Breast epithelium (tissue), 4 donors: ENCODE measurements at regions not wholly inside any gene's neighbourhood (a gene's known extent, or its start where the extent isn't known, plus 50 kb on each side); places are given as distances from the start of the nearest gene placed in this dataset.

Experiments
- DNase-seq, 2 donors: peaks; one replicate each; pipeline ENCODE4 v3.0.0-alpha.2; 2019; ENCODE audit warnings: low spot score in 2 of 2
- H3K27ac ChIP-seq, 2 donors: fragments of 200-600 bp; sonication (generic) in 1 of 2; one replicate each; pipeline ENCODE4 v1.5.1; 2016 to 2019; ENCODE audit warnings: mild to moderate bottlenecking in 1 of 2
- H3K27me3 ChIP-seq, 2 donors: fragments of 200-600 bp; sonication (generic) in 1 of 2; one replicate each; pipeline versions ENCODE4 v1.5.1 to v1.6.0; 2017 to 2019; ENCODE audit warnings: control low read depth in 1 of 2, mild to moderate bottlenecking in 1 of 2
- H3K36me3 ChIP-seq: fragments of 200-600 bp; one replicate; pipeline ENCODE4 v1.5.1; 2019
- H3K4me1 ChIP-seq, 2 donors: fragments of 200-600 bp; sonication (generic); one replicate each; pipeline ENCODE4 v1.5.1; 2016 to 2019; ENCODE audit warnings: control low read depth in 1 of 2
- H3K4me3 ChIP-seq, 3 donors: fragments of 200-600 bp; sonication (generic); 1 replicate in 2 of 3; 2 replicates in 1 of 3; pipeline ENCODE4 v1.5.1; 2016 to 2019; ENCODE audit warnings: mild to moderate bottlenecking in 3 of 3, moderate library complexity in 2 of 3
- H3K9me3 ChIP-seq, 2 donors: fragments of 200-600 bp; sonication (generic) in 1 of 2; one replicate each; pipeline ENCODE4 v1.5.1; 2016 to 2019; ENCODE audit warnings: control low read depth in 1 of 2
- CTCF ChIP-seq, 3 donors: fragments of 450-650 bp; IDR thresholded peaks; one replicate each; pipeline ENCODE4 v1.5.1; 2016 to 2017; ENCODE audit warnings: antibody characterized with exemption in 3 of 3, mild to moderate bottlenecking in 3 of 3, moderate library complexity in 3 of 3
- POLR2A ChIP-seq: fragments of 450-650 bp; IDR thresholded peaks from one replicate; pipeline ENCODE4 v1.6.1; 2016; ENCODE audit warnings: antibody characterized with exemption, mild to moderate bottlenecking, moderate library complexity
- POLR2AphosphoS5 ChIP-seq, 3 donors: sonication (generic); formaldehyde crosslinking; IDR thresholded peaks; one replicate each; pipeline ENCODE4 v1.6.1; 2017; ENCODE audit warnings: antibody characterized with exemption in 3 of 3
- intact Hi-C: fragments of 100-400 bp; cut with DNase I; formaldehyde crosslinking; loops from one replicate; pipeline ENCODE4 v1.15.1; 2023; ENCODE audit warnings: low total_unique reads

GRCh38 chr6:67633058-67633457, 1002.0 kb upstream of the ADGRB3 start:
- H3K4me3 ChIP-seq = no peak overlapping the region
- TF ChIP-seq POLR2AphosphoS5 (IDR thresholded peaks at IDR 0.05) = no peak
- TF ChIP-seq POLR2A = no peak
- TF ChIP-seq CTCF (IDR thresholded peaks at IDR 0.05) = no peak

GRCh38 chr6:67630146-67630545, 1004.9 kb upstream of the ADGRB3 start:
- no peak overlapping the region for H3K4me3 ChIP-seq
- peaks cover 7% of the 10 kb centered on the region in 2 donors for H3K9me3 ChIP-seq
- H3K27ac ChIP-seq = no peak overlapping the region

More at GRCh38 chr6:67633058-67633457, 1002.0 kb upstream of the ADGRB3 start:
- Histone ChIP-seq H3K9me3 (peaks cover 7% of the 10 kb centered on the region in 2 donors), H3K36me3 (no peaks in the 10 kb centered on the region), H3K27ac (no peak overlapping the region), H3K4me1 (no peaks in the 10 kb centered on the region), H3K27me3 (no peaks in the 10 kb centered on the region)
- intact Hi-C loops = no loop called here
- DNase-seq = no peak

GRCh38 chr6:67629258-67629657, 1005.8 kb upstream of the ADGRB3 start:
- H3K4me1 ChIP-seq = no peaks in the 10 kb centered on the region
- H3K27ac ChIP-seq = no peak overlapping the region
- H3K27me3 ChIP-seq = no peaks in the 10 kb centered on the region
- no peak overlapping the region for H3K4me3 ChIP-seq
- DNase-seq = no peak
- H3K9me3 ChIP-seq = peaks cover 3 to 5% of the 10 kb centered on the region in 2 donors
- intact Hi-C loops = no loop called here
- TF ChIP-seq CTCF (IDR thresholded peaks at IDR 0.05) (no peak), POLR2A (no peak), POLR2AphosphoS5 (IDR thresholded peaks at IDR 0.05) (no peak)
- H3K36me3 ChIP-seq = no peaks in the 10 kb centered on the region

More at GRCh38 chr6:67630146-67630545, 1004.9 kb upstream of the ADGRB3 start:
- intact Hi-C loops = no loop called here
- H3K36me3 ChIP-seq = no peaks in the 10 kb centered on the region
- H3K27me3 ChIP-seq = no peaks in the 10 kb centered on the region
- DNase-seq = no peak
- no peaks in the 10 kb centered on the region for H3K4me1 ChIP-seq
- TF ChIP-seq CTCF (IDR thresholded peaks at IDR 0.05) (no peak), POLR2A (no peak), POLR2AphosphoS5 (IDR thresholded peaks at IDR 0.05) (no peak)

- DNase-seq = no peak
- intact Hi-C loops = no loop called here
- Histone ChIP-seq H3K9me3 (no peaks in the 10 kb centered on the region), H3K4me1 (no peaks in the 10 kb centered on the region), H3K36me3 (no peaks in the 10 kb centered on the region), H3K27ac (no peak overlapping the region), H3K27me3 (no peaks in the 10 kb centered on the region), H3K4me3 (no peak overlapping the region)
- TF ChIP-seq POLR2A (no peak), CTCF (IDR thresholded peaks at IDR 0.05) (no peak), POLR2AphosphoS5 (IDR thresholded peaks at IDR 0.05) (no peak)
These were observed 1019.3 kb upstream of the ADGRB3 start for GRCh38 chr6:67615796-67616195.

GRCh38 chr6:67608099-67608749, 1026.9 kb upstream of the ADGRB3 start:
- TF ChIP-seq POLR2AphosphoS5 (IDR thresholded peaks at IDR 0.05) = no peak
- TF ChIP-seq POLR2A = no peak
- TF ChIP-seq CTCF (IDR thresholded peaks at IDR 0.05) = no peak
- Histone ChIP-seq H3K27me3 (no peaks in the 10 kb centered on the region), H3K9me3 (no peaks in the 10 kb centered on the region), H3K4me3 (no peak overlapping the region), H3K36me3 (no peaks in the 10 kb centered on the region), H3K4me1 (no peaks in the 10 kb centered on the region), H3K27ac (no peak overlapping the region)
- intact Hi-C loops = no loop called here
- DNase-seq = no peak
